ENCODE measurements at regions not wholly inside any gene's neighbourhood (a gene's known extent, or its start where the extent isn't known, plus 50 kb on each side); places are given as distances from the start of the nearest gene placed in this dataset.

DNA sequence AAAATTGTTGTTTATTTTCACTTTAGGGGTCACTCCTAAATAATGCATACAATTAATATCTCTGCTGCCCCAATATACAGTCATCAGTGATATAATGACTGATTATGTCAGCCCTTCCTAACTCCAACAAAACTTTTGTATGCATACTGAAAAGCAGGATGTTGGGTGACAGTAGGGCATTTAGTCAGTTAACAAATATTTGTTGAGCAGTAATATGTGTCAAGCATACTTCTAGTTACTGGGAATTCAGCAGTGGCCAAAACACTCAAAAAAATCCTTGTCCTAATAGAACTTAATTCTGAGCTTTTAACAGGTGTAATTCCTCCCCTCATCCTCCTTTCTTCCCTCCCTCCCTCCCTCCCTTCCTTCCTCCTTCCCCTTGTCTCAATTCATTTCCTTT, 560.7 kb upstream of the KLHL1 start:
- TF ChIP-seq, protein P1, sequence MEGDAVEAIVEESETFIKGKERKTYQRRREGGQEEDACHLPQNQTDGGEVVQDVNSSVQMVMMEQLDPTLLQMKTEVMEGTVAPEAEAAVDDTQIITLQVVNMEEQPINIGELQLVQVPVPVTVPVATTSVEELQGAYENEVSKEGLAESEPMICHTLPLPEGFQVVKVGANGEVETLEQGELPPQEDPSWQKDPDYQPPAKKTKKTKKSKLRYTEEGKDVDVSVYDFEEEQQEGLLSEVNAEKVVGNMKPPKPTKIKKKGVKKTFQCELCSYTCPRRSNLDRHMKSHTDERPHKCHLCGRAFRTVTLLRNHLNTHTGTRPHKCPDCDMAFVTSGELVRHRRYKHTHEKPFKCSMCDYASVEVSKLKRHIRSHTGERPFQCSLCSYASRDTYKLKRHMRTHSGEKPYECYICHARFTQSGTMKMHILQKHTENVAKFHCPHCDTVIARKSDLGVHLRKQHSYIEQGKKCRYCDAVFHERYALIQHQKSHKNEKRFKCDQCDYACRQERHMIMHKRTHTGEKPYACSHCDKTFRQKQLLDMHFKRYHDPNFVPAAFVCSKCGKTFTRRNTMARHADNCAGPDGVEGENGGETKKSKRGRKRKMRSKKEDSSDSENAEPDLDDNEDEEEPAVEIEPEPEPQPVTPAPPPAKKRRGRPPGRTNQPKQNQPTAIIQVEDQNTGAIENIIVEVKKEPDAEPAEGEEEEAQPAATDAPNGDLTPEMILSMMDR (IDR thresholded peaks at IDR 0.05; ENCODE audit: borderline replicate concordance), result no peak
- intact Hi-C loops (cut with micrococcal nuclease), result no loop called here

DNA sequence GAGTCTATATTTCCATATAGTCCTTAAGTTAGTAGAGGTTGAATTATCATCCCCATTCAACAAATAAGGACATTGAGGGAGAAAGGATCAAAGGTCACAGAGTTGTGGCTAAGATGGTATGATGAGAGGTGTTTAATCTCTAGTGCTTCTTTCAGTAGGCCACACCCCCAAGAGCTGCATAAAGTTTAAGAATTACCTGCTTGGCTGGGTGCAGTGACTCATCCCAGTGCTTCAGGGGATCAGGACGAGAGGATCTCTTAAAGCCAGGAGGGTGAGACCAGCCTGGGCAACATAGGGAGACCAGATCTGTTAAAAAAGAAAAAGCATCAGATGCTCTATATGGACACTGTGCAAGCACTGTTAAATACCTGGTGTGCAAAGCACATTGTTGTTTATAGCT, 560.0 kb upstream of the KLHL1 start:
- intact Hi-C loops (cut with micrococcal nuclease), result no loop called here

More for the DNA sequence above, 560.7 kb upstream of the KLHL1 start:
- no peak for DNase-seq
- peaks cover 4% of the 10 kb centered on the region for H3K9me3 ChIP-seq (replicated peaks)
- no peaks in the 10 kb centered on the region for H3K27me3 ChIP-seq (ENCODE audit: low read depth)
- no peak overlapping the region for H3K4me3 ChIP-seq
- H3K36me3 ChIP-seq, result no peaks in the 10 kb centered on the region
- no peak overlapping the region for H3K27ac ChIP-seq (replicated peaks)
- no peaks in the 10 kb centered on the region for H3K4me1 ChIP-seq

DNA sequence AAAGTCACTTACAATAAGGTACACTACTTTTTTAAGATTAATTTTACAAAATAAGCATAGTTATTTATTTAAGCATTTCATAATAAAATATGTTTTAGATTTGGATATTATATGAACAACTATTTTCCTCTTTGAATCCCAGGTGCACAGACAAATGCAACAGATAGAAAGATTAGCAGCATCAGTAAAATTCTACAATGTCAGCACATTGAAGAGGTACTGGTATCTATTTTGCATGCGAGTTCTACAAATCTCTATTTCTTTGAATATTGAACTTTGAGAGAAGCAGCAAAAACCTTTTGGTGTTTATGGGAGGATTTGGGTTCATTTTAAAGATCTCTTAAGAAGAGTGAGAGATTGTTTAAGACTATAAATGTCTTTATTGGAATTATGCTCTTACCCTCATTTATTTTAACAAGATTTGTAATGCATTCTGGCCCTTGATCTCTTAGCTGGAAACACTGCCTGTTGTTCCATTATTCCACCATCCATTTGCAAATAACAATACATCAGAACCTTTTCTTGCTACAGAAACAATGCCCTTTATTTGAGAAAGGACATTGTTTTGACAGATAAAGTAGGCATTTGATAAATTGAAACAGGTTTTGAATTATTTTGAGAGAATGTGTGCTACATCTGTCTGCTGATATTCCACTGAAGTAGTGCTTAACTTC, 558.8 kb upstream of the KLHL1 start:
- H3K27me3 ChIP-seq (ENCODE audit: low read depth), result no peaks in the 10 kb centered on the region
- no peak overlapping the region for H3K27ac ChIP-seq (replicated peaks)
- no peaks in the 10 kb centered on the region for H3K4me1 ChIP-seq
- intact Hi-C loops (cut with micrococcal nuclease), result no loop called here
- no peak for DNase-seq
- TF ChIP-seq, protein P1 (IDR thresholded peaks at IDR 0.05; ENCODE audit: borderline replicate concordance), result no peak
- no peak overlapping the region for H3K4me3 ChIP-seq
- H3K36me3 ChIP-seq, result no peaks in the 10 kb centered on the region
- no peaks in the 10 kb centered on the region for H3K9me3 ChIP-seq (replicated peaks)

More for the DNA sequence above, 560.0 kb upstream of the KLHL1 start:
- Histone ChIP-seq H3K27ac (replicated peaks) (no peak overlapping the region), H3K36me3 (no peaks in the 10 kb centered on the region), H3K27me3 (ENCODE audit: low read depth) (no peaks in the 10 kb centered on the region), H3K4me1 (no peaks in the 10 kb centered on the region), H3K4me3 (no peak overlapping the region), H3K9me3 (replicated peaks) (no peaks in the 10 kb centered on the region)
- TF ChIP-seq, protein P1 (IDR thresholded peaks at IDR 0.05; ENCODE audit: borderline replicate concordance), result no peak
- DNase-seq, result no peak

DNA sequence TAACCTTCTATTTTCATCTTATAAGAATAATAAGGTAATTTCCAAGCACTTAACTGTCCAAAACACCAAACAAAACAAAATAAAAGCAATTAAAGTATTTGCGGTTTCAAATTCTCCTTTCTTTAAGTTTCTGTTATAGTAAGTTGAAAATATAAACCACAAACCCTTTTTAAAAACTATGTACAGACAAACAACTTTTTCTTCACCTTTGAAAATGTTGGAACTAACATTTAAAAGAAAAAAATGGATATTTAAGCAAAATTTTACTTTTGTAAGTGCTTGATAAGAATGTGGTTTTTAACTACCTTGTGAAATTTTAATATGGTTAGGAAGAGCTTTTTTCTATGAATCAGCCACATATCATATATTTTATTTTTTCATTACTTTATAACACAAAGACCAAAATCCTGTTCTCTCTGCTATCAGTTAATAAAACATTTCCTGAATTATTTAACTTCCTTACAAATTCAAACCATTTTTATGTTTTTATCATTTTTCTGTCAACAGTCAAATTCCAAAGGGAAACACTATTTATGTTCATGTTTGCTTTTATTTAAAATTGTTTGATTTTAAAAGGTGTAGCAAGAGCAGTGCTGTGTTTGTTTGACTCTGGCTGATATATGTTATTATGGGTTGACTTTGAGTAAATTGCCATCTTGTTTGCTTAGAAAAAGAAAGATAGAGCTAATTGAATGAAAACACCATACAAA, 554.1 kb upstream of the KLHL1 start:
- no peaks in the 10 kb centered on the region for H3K27me3 ChIP-seq (ENCODE audit: low read depth)
- H3K27ac ChIP-seq (replicated peaks), result no peak overlapping the region
- no peak overlapping the region for H3K4me3 ChIP-seq
- H3K36me3 ChIP-seq, result no peaks in the 10 kb centered on the region
- intact Hi-C loops (cut with micrococcal nuclease), result no loop called here
- no peaks in the 10 kb centered on the region for H3K4me1 ChIP-seq
- H3K9me3 ChIP-seq (replicated peaks), result no peaks in the 10 kb centered on the region
- TF ChIP-seq, protein P1 (IDR thresholded peaks at IDR 0.05; ENCODE audit: borderline replicate concordance), result no peak
- DNase-seq, result no peak

DNA sequence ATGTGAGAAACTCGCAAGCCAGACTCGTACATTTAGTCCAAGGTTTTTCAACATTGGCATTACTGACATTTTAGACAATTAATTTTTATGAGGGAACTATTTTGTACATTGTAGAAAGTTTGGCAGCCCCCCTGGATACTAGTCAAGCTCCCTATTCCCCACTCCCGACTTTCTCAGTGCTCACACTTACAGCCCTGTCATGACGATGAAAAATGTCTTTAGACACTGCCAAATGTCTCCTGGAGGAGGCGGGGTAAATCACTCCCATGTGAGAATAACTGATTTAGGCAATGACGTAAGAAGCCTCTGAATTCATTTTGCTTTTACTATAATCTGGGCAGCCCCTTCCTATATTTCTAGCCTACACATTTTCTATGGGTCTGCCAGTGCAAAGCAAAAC, 535.8 kb upstream of the KLHL1 start:
- no peak overlapping the region for H3K4me3 ChIP-seq
- intact Hi-C loops (cut with micrococcal nuclease), result no loop called here
- H3K27ac ChIP-seq (replicated peaks), result no peak overlapping the region
- H3K27me3 ChIP-seq (ENCODE audit: low read depth), result no peaks in the 10 kb centered on the region
- H3K4me1 ChIP-seq, result no peaks in the 10 kb centered on the region
- H3K36me3 ChIP-seq, result no peaks in the 10 kb centered on the region
- TF ChIP-seq, protein P1 (IDR thresholded peaks at IDR 0.05; ENCODE audit: borderline replicate concordance), result no peak
- H3K9me3 ChIP-seq (replicated peaks), result peaks cover 10% of the 10 kb centered on the region
- no peak for DNase-seq

All from left ventricle myocardium inferior (tissue), 1 donor.